ENCODE measurements at regions not wholly inside any gene's neighbourhood (a gene's known extent, or its start where the extent isn't known, plus 50 kb on each side); places are given as distances from the start of the nearest gene placed in this dataset.

DNA sequence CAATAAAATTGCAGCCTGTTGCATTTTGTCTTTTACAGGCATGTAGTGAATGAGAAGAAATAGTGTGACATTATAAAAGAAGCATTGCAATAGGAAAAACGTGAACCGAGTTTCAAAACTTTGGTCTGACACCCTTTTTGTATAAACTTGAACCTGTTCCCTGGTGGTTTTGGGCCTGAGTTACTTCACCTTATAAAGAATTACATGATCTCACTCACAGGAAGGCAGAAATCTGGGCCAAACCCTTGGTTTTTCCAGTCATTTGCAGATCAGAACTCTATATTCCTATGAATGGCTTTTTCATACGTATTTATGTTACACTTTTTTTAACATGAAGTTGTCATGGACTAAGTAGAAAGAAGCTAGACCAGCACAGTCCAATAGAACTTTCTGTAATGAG, 138.5 kb upstream of the FLRT2 start:
- TF ChIP-seq POLR2AphosphoS5 (IDR thresholded peaks at IDR 0.05; ENCODE audit: low read depth, low read length) (no peak), POLR2A (IDR thresholded peaks at IDR 0.05; ENCODE audit: low read depth, low read length) (no peak), TAF1 (IDR thresholded peaks at IDR 0.05; ENCODE audit: borderline replicate concordance, low read depth, low read length) (no peak)
